ENCODE measurements at regions not wholly inside any gene's neighbourhood (a gene's known extent, or its start where the extent isn't known, plus 50 kb on each side); places are given as distances from the start of the nearest gene placed in this dataset.

DNA sequence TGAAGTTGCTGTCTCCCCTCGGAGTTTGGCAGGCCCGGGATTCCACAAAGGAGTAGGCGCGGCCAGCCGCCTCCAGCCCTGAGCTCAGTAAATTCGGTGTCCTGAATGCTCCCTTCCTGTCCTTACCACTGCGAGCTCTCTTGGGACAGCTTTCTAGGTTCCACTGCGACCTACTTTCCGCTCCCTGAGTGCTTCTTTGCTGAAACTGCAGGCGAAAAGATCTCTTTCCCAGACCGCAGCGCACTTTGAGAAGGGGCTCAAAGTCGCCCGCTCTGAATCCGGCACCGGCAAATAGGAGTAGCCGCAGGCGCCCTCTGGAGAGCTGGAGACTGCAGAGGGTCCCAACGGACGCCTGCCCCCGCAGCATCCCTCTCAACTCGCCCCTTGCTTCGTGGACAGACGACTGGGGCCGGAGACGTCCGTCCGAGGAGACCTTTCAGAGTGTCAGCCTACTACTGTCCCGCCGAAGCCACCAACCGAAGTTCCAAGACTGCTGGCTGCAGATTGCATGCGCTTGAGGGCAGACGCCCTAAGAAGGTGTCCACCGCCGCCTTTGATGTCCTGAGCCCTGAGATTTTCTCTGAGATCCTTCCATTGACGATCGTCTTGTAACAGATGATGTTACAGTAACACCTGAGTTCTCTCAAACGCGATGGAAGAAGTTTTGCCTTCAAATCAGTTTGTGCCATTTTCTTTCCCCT lies 96.0 kb downstream of the ANXA2R start:
- TF ChIP-seq, protein P1, sequence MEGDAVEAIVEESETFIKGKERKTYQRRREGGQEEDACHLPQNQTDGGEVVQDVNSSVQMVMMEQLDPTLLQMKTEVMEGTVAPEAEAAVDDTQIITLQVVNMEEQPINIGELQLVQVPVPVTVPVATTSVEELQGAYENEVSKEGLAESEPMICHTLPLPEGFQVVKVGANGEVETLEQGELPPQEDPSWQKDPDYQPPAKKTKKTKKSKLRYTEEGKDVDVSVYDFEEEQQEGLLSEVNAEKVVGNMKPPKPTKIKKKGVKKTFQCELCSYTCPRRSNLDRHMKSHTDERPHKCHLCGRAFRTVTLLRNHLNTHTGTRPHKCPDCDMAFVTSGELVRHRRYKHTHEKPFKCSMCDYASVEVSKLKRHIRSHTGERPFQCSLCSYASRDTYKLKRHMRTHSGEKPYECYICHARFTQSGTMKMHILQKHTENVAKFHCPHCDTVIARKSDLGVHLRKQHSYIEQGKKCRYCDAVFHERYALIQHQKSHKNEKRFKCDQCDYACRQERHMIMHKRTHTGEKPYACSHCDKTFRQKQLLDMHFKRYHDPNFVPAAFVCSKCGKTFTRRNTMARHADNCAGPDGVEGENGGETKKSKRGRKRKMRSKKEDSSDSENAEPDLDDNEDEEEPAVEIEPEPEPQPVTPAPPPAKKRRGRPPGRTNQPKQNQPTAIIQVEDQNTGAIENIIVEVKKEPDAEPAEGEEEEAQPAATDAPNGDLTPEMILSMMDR (IDR thresholded peaks at IDR 0.05): no peak
- no peak for TF ChIP-seq POLR2A (IDR thresholded peaks at IDR 0.05)
